HG03135 (cell line): ENCODE measurements at regions not wholly inside any gene's neighbourhood (a gene's known extent, or its start where the extent isn't known, plus 50 kb on each side); places are given as distances from the start of the nearest gene placed in this dataset.

Source experiments
- ATAC-seq: cut with Tn5 transposase; IDR thresholded peaks from one replicate; pipeline ENCODE4 v1.9.1; 2021; ENCODE audit warnings: mild to moderate bottlenecking, moderate library complexity; ENCODE audit not compliant: unreplicated experiment

DNA sequence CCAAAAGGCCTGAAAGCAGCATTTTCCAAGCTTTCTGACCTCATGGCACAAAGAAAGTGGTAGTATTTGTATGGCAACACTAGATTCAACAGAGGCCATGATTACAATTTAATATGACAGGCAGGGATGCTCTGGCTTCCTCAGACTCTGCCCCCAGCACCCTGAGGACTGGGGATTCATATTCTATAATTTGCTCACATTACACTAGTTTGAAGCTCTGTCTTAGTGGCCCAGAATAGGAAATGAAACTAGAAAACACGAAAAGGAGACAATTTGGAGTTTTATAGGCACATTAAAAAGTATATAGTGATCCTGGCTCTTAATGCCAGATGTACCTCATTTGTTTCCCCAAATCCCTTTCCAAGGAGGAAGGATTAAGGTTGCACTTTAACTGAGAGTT lies 173.0 kb upstream of the STK17B start:
- ATAC-seq: no peak

GRCh38 chr2:196353717-196354116 lies 182.3 kb upstream of the STK17B start:
- no peak for ATAC-seq

DNA sequence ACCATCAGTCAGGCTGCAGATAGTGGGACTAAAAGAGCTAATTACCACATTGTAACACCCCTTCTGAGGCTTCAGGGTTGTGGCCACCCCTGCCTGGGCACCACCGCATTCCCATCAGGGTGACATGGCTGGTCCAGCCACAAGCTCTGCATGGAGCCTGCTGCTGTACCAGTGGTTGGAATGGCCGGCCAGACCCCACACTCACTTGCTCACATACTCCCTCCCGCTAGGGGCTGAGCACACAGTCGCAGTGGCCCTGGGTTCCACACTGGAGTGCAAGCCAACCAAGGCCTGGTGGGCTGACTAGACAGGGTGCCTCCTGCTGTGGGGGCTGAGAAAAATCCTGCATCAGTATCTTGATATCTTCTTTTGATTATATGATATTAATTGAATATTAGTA lies 182.8 kb upstream of the STK17B start:
- no peak for ATAC-seq

DNA sequence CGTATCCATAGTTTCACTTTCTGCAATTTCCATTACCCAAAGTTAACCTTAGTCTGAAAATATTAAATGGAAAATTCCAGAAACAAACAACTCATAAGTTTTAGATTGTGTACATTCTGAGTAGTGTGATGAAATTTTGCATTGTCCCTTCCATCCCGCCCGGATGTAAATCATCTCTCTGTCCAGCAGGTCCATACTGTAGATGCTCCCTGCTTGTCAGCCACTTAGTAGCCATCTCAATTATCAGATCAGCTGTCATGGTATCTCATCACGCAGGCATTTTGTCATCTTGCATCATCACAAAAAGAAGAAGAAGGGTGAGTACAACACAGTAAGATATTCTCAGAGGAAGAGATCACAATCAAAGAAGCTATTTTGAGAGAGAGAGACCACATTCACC lies 185.0 kb upstream of the STK17B start:
- ATAC-seq: no peak

DNA sequence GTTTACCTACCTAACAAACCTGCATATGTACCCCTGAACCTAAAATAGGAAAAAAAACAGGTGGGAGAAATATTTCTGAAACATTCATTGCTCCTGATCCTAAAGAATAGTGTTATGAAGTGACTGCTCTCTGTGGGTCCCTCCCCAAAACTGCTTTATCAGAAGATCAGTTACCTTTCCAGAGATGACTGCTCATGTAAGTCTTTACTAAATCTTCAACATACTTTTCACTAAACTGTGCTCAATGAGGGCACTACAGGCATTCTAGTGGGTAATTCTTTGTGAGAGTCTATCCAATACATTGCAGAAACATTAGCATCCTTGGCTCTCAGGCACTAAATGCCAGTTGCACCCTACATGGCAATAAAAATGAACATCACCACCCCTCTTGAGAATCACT lies 189.3 kb upstream of the STK17B start:
- no peak for ATAC-seq

DNA sequence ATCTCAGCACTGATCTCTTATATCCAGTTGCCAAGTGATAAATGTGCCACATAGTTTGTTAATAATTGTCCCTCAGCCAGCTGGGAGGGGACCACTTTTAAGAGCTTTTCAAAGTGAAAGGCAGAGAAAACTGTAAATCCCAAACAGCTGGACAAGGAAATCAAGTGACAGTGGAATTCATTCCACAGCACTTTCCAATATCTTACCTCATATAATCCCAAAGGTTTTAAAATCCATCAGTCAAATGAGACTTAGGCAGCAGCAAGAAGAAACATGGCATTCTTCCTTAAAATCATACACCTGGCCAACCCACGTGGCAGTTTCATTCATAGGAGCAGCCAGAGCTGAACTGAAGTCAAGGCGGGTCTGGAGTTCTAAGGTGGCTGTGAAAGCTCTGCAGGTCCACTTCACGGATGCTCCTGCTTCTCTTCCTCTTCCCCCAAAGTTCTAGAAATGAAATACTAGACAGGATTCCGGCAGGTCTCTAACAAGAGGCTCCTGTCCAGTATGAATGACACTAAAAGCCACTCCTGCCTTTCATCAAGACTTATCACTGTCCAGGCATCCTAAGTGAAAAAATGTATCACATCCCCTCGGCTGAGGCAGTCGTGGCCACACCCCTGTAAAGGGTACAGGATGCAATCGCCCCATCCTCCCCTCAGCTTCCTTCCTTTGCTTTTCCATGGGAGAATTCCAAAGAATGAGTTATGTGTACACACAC lies 190.4 kb upstream of the STK17B start:
- no peak for ATAC-seq

GRCh38 chr2:196362973-196363549 lies 191.7 kb upstream of the STK17B start:
- ATAC-seq: no peak

DNA sequence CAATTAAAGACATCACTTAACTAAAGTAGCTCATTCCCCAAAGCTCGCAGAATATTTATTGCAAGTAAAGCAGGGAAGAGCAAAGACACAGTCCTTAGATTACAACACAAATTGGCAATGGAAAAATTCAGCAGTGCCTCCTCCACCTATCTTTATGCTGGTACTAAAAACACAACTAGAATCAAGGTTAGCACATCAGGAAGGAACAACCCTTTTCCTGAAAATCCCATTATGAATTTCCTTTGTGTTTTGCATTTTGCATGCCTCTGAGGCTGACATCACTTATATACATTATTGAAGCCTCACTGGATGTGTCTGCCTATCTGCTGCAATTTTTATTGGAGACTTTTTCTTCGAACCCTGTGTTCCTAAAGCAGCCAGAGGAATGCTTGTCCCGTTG lies 193.8 kb upstream of the STK17B start:
- no peak for ATAC-seq

DNA sequence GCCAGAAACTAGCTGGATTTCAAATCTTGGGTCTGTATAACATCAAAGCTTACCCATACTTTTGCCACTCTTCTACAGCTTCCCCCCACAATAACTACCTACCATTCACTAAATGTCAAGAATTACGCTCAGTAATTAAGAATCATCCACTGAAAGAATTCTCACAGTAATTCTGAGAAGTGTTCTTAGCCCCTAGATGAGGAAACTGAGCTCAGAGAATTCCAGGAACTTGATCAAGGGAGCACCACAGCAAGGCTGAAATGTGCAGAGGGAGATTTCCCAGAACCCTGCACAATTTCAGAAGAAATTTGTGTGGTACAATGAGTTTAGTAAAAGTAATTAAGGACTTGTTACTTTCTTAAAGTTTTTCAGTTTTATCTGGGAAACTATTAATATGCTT lies 194.5 kb upstream of the STK17B start:
- no peak for ATAC-seq

DNA sequence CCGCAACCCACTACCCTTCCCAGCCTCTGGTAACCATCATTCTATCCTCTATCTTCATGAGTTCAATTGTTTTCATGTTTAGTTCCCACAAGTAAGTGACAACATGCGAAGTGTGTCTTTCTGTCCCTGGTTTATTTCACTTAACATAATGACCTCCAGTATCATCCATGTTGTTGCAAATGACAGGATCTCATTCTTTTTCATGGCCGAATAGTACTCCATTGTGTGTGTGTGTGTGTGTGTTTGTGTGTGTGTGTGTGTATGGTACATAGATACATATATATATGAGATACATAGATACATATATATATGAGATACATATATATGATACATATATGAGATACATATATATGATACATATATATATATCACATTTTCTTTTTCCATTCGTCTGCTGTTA lies 196.3 kb upstream of the STK17B start:
- no peak for ATAC-seq

DNA sequence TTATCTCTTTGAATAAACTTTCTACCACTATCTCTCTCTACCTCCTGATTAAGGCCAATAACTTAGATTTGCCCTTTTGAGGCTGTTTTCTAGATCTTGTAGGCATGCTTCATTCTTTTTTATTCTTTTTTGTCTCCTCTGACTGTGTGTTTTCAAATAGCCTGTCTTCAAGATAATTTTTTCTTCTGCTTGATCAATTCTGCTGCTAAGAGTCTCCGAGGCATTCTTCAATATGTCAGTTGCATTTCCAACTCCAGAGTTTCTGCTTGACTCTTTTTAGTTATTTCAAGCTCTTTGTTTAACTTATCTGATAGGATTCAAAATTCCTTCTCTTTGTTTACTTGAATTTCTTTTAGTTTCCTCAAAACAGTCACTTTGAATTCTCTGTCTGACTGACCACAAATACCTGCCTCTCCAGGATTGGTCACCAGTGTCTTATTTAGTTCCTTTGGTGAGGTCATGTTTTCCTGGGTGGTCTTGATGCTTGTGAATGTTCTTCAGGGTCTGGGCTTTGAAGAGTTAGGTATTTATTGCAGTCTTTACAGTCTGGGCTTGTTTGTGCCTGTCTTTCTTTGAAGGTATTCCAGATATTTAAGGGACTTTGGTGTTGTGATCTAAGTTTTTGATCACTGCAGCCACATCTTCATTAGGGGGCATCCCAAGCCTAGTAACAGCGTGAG lies 197.3 kb upstream of the STK17B start:
- ATAC-seq: no peak

DNA sequence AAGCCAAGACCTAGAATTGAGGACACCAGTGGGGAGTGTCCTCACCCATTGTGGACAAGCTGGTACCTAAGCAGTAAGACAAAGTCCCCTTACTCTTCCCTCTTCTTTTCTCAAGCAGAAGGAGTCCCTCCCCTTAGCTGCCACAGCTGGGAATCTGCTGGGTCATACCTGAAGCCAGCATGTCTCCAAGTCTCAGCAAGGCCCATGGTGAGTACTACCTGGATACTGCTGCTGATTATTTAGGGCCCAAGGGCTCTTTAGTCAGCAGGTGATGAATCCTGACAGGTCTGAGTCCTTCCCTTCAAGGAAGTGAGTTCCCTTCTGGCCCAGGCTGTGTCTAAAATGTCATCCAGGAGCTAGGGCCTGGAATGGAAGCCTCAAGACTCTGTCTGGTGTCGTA lies 198.6 kb upstream of the STK17B start:
- ATAC-seq: no peak

- ATAC-seq: no peak
These were observed 199.0 kb upstream of the STK17B start for GRCh38 chr2:196370381-196370780.

DNA sequence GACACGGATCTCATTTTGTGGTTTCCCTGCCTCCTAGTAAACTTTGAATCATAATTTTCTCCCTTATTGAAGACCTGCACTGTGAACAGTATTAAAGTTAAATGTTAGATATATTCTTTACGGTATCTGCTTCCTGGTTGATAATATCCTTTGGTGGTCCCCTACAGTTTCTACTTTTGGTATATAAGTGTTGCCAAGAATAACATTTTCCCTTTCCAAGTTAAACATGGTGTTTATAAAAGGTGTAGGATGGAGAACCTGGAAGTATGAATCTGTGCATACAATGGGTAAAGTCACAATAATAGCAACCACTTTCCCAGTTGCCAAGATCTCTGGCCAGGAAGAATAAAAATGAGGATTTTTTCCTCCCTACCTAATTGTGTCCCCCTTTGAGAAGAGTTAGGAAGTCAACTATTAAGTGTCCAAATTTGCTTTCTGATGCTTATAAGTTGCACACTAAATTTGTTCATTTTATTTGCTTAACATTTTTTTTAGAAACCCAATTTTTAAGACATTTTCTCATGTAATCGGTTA lies 201.0 kb upstream of the STK17B start:
- no peak for ATAC-seq

DNA sequence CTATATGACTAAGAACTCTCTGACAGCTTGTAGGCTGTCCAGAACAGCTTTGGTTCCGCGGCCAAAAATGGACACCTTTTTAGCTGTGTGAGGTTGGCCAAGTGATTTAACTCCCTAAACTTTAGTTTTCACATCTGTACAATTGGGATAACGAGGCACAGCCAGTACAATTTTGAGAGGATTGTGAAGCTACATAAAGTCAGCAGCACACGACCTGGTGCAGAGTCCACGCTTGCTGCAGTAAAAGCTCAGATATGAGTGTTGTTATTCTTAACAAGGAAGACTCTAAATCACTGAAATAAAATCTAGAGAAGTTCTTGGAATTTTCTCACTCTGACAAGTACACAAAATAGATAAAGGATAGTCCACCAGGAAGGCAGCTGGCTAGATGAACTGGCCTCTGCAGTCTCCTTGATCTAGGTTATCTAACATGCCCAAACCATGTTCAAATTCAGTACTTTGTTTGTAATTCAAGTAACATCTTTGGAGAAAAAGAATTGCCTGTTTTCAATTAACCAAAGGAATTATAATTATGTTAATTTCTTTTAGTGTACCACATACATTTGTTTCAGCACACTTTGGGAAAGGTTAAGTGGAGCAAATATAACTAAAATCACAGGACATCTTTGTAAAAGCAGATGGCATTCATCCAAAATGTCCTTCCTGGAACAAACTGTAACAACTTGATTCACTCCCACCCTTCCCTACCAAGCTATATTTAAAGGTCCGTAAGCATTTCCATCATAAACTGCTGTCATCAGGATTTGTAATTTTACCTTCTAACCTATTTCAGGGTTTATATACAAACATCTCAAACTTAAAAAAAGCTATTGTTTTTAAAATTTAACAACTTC lies 201.7 kb upstream of the STK17B start:
- ATAC-seq: no peak

- ATAC-seq: no peak
These were observed 205.9 kb upstream of the STK17B start for GRCh38 chr2:196376984-196377877.

DNA sequence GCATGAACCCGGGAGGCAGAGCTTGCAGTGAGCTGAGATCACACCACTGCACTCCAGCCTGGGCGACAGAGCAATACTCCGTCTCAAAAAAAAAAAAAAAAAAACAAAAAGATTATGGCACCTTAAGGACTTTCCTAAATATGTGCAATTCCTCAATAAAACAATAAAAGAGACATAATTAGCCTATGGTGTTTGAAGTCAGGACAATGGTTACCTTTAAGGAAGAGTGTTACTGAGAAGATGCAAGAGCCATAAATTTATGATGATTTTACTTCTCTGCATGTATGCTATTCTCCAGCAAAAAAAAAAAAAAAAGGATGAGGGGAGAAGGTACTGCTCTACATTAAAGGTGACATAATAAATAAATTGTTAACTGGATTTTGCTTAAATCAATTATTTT lies 208.2 kb upstream of the STK17B start:
- no peak for ATAC-seq

GRCh38 chr2:196380098-196380497 lies 208.7 kb upstream of the STK17B start:
- no peak for ATAC-seq

- ATAC-seq: no peak
These were observed 209.2 kb upstream of the STK17B start for GRCh38 chr2:196380575-196380974.

- ATAC-seq: no peak
These were observed 210.1 kb upstream of the STK17B start for GRCh38 chr2:196381464-196381863.
